ENCODE measurements at regions not wholly inside any gene's neighbourhood (a gene's known extent, or its start where the extent isn't known, plus 50 kb on each side); places are given as distances from the start of the nearest gene placed in this dataset.

GRCh38 chr7:133201470-133201869 lies 51.4 kb upstream of the EXOC4 start:
- no peak for TF ChIP-seq ZNF384 (IDR thresholded peaks at IDR 0.05)
- no peak for TF ChIP-seq NFRKB (IDR thresholded peaks at IDR 0.05)
- TF ChIP-seq SP1 (IDR thresholded peaks at IDR 0.05): no peak
- TF ChIP-seq HDGF (IDR thresholded peaks at IDR 0.05; ENCODE audit: borderline replicate concordance): no peak
- no peak for TF ChIP-seq FOXA1 (IDR thresholded peaks at IDR 0.05)
- TF ChIP-seq PKNOX1 (IDR thresholded peaks at IDR 0.05): no peak
- no peak for TF ChIP-seq CTBP1 (IDR thresholded peaks at IDR 0.05; ENCODE audit: borderline replicate concordance)
- TF ChIP-seq BHLHE40 (IDR thresholded peaks at IDR 0.05; ENCODE audit: borderline replicate concordance): no peak
- TF ChIP-seq LEF1 (IDR thresholded peaks at IDR 0.05; ENCODE audit: borderline replicate concordance): no peak
- TF ChIP-seq ARNT (IDR thresholded peaks at IDR 0.05): no peak
- TF ChIP-seq ELF4 (IDR thresholded peaks at IDR 0.05): no peak
- no peak for TF ChIP-seq FOXM1 (IDR thresholded peaks at IDR 0.05; ENCODE audit: borderline replicate concordance)
- no peak for TF ChIP-seq TARDBP (IDR thresholded peaks at IDR 0.05)

All from HEK293T (cell line).